ENCODE measurements at regions not wholly inside any gene's neighbourhood (a gene's known extent, or its start where the extent isn't known, plus 50 kb on each side); places are given as distances from the start of the nearest gene placed in this dataset.

DNA sequence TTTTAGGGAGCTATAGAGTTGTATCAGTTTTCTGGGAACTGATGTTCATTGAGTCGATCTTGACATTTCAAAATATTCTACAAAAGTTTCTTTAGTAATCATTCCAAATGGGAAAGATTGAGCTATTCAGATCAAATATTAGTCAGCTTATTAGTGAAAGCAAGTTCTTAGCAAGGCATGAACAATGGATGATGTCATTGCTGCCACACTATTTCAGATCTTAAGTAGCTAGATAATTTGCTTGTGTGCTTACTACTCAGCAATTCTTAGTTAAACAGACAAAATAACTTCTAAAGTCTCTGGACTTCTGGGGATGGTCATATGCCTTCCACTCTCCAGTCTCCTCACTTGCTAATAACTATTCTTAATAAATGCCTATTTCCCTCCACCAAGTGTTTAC lies 69.0 kb upstream of the CDH8 start:
- TF ChIP-seq, protein P1, sequence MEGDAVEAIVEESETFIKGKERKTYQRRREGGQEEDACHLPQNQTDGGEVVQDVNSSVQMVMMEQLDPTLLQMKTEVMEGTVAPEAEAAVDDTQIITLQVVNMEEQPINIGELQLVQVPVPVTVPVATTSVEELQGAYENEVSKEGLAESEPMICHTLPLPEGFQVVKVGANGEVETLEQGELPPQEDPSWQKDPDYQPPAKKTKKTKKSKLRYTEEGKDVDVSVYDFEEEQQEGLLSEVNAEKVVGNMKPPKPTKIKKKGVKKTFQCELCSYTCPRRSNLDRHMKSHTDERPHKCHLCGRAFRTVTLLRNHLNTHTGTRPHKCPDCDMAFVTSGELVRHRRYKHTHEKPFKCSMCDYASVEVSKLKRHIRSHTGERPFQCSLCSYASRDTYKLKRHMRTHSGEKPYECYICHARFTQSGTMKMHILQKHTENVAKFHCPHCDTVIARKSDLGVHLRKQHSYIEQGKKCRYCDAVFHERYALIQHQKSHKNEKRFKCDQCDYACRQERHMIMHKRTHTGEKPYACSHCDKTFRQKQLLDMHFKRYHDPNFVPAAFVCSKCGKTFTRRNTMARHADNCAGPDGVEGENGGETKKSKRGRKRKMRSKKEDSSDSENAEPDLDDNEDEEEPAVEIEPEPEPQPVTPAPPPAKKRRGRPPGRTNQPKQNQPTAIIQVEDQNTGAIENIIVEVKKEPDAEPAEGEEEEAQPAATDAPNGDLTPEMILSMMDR (optimal IDR thresholded peaks at IDR 0.05 in 1 of 3, IDR thresholded peaks at IDR 0.05 in 1 of 3, conservative IDR thresholded peaks at IDR 0.05 in 1 of 3; ENCODE audit: extremely low read depth in 1 of 3, insufficient read depth in 2 of 3, low read length in 3 of 3): no peak
- no peak for TF ChIP-seq EZH2 (IDR thresholded peaks at IDR 0.05; ENCODE audit: low read length)

Measured in keratinocyte (primary cell).